ENCODE measurements at regions not wholly inside any gene's neighbourhood (a gene's known extent, or its start where the extent isn't known, plus 50 kb on each side); places are given as distances from the start of the nearest gene placed in this dataset.

DNA sequence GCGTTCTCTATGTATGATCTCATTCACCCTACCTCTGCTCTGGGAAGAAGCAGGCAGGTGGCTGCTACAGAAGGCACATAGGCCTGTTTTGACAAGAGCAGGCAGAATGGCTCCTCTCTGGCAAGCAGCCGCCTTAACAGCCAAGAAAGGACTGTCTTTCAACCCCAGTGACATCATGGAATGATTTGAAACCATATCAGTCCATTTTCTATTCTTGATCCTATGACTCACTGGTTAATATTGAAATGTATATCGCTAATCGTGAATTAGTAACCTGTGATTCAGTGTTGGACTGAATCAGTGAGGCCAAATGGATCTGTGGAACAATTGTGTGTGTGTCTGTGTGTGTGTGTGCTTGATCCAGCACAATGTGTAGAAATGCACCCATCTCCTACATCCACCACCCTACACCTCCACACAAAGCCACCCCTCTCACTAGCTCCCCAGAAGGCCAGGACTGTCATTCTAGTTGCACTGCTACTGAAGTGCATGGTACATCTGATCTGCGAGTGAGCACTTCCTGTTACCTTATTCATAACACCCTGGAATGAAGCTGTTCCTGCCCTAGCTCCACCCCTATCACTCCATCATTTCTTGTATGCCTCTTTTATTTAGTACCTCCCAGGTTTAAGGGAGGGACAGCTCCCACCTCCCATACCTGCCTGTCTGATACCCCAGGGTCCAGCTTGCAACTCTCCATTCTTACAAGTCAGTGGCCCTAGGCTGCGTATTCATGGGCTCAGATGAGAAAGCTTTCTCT lies 460.0 kb downstream of the FOXO1 start:
- no peak for DNase-seq (ENCODE audit: low read depth in 2 of 3, low spot score in 2 of 3)

DNA sequence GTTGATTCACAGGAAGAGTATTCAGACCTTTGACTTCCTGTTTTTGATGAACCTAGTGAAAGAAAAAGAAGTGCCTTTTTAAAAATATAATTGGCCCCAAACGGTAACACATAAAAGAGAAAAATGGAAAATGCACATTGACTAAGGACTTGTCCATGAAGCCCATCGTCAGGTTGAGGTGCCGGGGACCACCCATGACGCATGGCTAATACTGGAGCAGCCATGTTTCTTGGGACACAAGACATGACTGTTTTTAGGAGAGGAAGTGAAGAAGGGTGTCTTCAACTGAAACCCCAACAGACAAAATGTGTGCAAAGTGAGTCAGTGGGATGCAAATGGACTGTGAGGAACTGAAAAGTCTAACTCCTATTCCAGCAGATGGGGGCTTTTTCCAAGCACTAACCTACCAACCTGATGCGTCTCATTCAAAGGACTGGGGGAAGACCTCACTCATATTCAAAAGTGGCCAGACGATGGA lies 459.4 kb downstream of the FOXO1 start:
- DNase-seq (ENCODE audit: low read depth in 2 of 3, low spot score in 2 of 3) = no peak

DNA sequence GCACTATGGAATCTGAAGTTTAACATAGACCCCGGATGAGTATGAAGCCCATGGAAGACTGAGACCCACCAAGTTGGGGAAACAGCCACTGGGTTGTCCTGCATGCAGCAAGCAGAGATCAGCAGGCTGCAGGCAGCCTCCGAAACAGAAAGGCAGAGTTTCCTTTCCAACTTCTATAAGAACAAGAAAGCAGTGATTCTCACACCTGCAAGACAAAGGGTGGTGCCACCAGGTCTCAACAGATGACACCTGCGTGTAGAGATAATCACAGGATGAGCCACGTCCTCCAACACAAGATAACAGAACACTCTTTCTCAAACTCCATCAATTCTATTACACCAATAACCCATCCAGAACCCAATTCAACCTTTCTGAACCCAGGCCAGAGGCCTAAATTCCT lies 457.9 kb downstream of the FOXO1 start:
- no peak for DNase-seq (ENCODE audit: low read depth in 2 of 3, low spot score in 2 of 3)

DNA sequence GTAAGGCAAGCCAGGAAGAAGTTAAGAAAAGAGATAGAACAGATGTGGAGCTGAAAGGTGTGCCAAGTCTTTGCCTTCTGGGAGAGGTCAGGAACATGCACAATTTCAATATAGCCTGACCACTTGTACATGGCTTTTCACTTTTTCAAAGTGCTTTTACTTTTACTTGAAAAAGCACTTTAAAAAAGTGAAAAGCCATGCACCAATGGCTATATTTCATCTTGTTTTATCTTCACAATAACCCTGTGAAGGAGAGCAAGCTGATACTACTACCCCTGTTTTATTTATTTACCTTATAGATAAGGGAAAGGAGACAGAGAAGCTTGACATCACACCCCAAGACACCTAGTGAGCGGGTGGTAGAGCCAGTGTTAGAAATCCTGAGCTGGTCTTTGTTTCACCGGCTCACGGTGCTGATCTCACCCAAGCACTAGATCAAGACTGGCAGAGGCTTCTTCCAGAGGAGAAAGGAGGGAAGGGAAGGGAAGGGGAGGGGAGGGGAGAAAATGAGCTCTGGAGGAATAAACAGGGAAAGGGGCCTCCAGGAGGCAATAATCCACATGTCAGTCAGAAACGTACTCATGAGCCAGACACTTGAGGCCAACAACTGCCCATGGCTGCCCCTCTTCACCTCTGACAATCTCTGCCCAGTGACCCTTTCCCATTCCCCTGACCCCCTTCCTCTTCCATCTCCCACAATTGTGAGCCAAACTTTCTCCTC lies 455.4 kb downstream of the FOXO1 start:
- no peak for DNase-seq (ENCODE audit: low read depth in 2 of 3, low spot score in 2 of 3)

DNA sequence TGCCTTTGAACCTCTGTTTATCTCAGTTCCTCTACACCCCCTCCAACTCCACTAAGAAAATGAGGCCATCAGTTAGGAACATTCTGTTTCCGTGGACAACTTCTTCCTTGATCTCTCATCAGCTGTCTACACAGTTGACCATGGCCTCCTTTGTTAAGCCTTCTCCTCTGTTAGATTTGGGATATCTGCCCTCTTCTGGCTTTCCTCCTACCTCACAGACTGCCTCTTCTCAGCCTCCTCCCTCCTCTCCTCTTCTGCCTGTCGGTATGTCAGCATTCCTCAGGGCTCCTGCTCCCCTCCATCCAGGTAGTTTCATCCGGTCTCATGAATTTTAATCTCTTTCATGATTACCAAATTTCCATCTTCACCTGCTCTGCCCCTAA lies 454.9 kb downstream of the FOXO1 start:
- DNase-seq (ENCODE audit: low read depth in 2 of 3, low spot score in 2 of 3) = no peak

DNA sequence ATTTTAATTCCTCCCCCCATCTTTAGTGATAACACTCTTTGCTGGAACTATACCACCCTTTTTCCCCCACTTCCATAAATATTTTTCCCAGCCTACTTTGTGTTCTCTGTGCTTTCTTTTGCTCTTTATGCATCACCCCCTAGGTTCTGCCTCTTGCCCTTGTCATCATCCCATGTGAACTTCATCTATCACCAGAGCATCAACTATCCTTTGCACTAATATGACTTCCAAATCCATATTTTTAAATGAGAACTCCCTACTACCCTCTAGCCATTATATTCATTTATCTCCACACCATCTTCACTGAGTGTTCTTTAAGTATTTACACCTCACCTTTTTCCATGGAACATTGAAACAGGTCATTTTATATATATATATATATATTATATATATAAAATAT lies 452.7 kb downstream of the FOXO1 start:
- DNase-seq (ENCODE audit: low read depth in 2 of 3, low spot score in 2 of 3) = no peak

DNA sequence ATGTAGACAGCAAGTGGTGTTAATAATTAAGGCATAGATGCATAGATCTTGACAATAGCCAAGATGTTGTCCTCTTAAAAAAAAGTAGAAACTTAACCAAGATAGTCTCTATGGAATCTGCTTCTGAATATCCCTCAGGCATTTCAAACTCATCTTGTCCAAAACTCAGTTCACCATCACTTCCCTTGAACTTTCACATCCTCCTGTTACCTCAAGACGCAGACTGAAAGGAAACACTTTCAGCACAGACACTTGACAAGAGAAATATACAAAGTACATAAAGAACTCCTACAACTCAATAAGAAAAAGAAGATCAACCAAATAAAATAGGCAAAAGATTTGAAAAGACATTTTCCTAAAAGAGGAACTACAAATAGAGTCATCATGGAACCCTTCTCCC lies 451.1 kb downstream of the FOXO1 start:
- DNase-seq (ENCODE audit: low read depth in 2 of 3, low spot score in 2 of 3) = no peak

DNA sequence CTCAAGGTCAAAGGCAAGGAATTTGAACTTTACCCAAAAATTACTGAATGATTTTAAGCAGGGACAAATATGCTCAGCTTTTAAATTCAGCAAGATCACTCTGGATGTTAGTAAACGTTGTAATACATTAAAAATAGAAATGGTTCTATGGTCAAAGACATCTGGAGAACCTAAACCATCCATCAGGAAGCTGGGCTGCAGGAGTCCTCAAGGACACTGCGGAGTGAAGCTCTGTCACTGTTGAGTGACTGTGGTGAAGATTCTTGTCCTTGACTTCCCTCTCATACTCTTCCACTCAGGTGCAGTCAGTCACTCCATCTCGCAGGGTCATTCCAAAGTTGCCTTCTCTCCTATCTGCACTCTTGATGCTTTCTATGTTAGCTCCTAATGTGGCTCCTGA lies 450.7 kb downstream of the FOXO1 start:
- DNase-seq (ENCODE audit: low read depth in 2 of 3, low spot score in 2 of 3) = no peak

DNA sequence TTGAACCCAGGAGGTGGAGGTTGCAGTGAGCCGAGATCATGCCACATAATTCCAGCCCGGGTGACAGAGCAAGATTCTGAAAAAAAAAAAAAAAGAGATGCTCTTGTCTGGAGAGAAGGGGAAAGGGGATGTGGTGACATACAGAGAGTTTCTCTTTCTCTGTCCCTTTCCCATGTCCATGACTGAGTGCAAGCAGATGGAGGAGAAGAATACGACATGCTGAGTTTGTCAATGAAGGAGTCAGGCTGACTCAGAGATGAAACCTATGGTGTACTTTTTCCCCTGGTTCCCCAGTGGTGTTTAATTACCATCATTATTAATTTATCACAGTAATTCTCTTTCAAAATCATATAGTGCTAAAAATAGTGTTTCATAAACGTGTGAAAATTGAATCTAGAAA lies 448.8 kb downstream of the FOXO1 start:
- no peak for DNase-seq (ENCODE audit: low read depth in 2 of 3, low spot score in 2 of 3)

DNA sequence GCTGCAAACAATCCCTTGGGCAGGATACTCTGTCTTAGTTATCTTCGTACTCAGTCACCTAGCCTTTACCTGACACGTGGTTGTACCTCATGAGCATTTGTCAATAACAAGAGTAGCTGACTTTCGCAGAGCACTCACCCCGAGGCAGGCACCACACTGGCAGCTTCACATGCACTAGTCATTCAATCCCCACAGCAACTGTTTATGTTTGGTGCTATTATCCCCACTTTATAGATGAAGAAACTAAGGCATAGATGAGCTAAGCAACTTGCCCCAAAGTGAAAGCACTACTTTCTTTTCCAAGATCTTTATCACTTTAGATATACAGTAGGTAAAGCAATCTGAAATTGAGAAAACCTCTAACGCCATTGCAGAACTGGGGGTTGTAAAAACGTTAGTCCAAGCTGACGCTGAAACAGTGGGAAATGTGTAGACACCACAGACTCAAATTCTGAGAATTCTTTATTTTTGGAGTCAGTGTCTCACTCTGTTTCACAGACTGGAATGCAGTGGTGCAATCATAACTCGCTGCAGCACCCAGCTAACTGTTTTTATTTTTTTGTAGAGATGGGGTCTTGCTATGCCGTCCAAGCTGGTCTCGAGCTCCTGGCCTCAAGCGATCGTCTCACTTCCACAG lies 446.0 kb downstream of the FOXO1 start:
- no peak for DNase-seq (ENCODE audit: low read depth in 2 of 3, low spot score in 2 of 3)

DNA sequence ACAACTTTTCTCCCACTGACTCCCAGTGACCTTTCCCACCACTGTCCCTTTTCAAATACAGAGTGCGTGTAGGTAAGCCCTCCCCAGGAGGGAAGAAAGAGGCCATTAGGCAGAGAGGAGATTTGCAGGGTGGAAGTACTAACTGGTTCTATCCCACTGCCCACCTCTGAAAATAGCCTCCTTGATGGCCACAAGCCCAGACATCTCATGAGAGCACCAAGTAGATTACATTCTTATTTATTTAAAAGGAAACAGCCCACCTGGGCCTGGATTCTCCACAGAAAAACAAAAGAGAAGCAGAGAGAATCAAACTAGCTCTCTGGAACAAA lies 445.3 kb downstream of the FOXO1 start:
- no peak for DNase-seq (ENCODE audit: low read depth in 2 of 3, low spot score in 2 of 3)

DNA sequence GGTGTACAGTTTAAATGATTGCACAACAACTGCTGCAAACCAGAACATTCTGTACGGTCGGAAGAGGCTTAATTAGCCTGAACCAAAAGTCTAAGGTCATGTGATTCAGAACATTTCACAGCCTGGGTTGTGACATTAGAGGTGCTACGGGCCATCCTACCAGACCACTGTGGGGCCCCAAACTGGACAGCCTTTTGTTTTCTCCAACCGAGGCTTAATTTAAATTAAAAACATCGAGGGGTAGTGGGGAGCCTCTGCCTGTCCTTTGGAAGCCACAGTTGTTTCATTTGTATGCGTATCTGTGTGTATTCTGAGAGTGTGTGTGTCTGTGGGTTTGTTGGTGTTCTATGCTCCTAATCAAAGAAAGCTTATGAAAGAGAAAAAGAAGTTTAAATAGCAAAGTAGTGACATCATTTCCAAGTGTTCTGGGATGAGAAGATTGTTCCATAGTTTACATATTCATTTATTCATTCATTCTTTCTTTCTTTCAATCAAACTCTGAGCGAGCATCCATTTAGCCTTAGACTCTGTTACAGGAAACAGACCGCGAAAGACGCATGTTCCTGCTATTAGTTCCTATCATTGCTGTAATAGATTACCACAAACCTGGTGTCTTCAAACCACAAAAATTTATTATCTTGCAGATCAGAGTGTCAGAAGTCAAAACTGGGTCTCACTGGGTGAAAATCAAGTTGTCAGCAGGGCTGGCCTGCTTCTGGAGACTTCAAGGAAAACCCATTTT lies 444.8 kb downstream of the FOXO1 start:
- DNase-seq (ENCODE audit: low read depth in 2 of 3, low spot score in 2 of 3) = no peak

DNA sequence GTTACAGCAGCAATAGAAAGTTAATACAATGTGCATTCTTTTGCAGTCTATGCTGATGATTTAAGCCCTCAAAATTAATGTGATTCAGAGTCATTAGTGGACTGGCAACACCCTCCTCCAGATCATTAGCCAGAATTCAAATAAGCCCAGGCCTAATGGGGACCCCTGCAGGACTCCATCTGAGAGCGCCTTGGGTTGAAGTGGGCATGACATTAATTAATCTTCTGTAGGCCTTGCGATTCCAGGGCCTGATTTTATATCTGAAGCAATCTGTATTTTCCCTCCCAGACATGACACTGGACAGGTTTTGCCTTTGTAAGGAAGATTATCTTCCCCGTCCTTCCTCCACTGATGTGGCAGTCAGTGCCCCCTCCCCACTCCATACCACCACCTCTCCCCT lies 442.9 kb downstream of the FOXO1 start:
- no peak for DNase-seq (ENCODE audit: low read depth in 2 of 3, low spot score in 2 of 3)

DNA sequence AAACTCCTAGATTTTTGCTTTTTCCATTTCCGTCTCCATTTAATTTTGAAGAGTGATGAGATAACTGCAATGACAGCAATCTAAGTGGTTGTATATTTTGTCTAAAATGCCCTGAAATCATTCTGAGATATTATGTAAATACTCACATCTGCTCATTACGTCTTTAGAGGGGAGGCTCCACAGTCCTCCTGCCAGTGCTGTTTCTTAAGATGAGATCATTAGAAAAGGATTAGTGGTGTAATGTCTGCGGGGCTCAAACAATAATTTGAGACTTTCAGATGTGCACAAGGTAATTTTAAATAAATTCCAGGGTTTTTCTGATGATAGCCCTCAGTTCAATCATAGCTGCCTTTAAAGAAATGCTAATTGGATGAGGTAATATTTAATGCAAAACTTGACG lies 437.9 kb downstream of the FOXO1 start:
- DNase-seq (ENCODE audit: low read depth in 2 of 3, low spot score in 2 of 3) = no peak

DNA sequence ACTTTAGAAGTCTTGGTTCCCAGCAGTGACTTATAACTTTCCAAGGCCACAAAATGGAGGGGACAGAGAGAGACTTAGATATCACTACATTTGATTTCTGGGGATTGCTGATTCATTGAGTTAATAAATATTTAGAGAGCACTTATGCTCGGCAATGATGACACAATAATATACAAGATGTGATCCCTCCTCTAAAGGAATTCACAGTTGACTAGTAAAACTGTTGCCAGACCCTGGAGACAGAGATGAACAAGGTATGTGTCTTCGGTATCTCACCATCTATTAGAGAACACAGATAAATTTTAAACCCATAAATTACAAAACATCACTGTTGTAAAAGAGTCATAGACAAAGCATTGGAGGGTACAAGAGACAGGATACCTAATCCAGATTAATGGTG lies 437.5 kb downstream of the FOXO1 start:
- DNase-seq (ENCODE audit: low read depth in 2 of 3, low spot score in 2 of 3) = no peak

DNA sequence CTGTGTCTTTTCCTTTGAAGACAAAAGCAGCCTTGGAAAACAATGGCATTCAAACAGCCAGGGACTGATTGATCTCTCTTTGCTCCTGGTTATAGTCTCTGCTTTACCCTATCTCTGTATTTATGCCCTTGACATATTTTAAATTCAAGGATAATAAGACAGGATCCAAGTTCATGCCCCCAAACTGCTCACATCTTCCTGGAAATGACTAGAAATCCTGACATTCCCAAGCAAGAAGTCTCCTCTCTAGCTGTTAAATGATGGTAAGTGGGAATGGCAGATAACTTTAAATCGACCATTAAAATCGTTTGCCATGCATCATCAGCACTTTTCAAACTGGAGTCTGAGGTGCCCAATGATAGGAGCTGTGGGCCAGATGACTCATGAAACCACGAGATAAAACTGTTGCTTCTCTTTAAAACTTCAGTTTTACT lies 435.6 kb downstream of the FOXO1 start:
- no peak for DNase-seq (ENCODE audit: low read depth in 2 of 3, low spot score in 2 of 3)

DNA sequence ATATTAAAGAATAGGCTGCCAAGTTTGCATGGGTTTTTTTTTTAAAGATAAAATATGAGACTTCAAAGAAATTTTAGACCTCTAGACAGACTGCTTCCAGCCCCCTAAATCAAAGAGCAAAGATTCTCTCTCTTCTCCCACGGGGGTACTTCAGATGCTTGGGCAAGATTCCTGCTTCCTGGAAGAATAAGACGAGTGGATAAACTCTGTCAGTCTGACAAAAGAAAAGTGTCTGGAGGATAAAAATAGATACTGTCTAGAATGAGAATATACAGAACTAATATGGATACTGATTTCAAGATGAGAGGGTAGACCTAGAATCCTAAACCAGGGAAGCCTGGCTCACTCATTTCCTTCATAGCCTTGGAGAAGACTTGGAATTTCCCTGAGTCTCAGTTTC lies 435.1 kb downstream of the FOXO1 start:
- no peak for DNase-seq (ENCODE audit: low read depth in 2 of 3, low spot score in 2 of 3)

DNA sequence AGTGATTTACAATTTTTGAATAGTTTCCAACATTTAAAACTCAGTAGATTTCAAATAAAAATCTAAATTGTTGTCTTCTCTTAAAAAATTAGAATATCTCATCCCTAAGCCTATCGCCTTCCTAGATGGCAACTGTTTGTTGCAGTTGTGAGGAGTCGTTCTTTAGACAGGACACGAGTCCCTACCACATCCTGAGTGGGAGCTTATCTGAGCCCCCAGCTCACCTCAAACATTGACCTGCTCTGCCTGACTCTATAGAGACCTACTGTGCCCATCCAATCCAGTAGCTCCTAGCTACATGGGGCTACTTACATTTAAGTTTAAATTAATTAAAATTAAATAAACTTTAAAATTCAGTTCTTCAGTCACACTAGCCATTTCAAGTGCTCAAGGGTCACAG lies 434.7 kb downstream of the FOXO1 start:
- DNase-seq (ENCODE audit: low read depth in 2 of 3, low spot score in 2 of 3) = no peak

DNA sequence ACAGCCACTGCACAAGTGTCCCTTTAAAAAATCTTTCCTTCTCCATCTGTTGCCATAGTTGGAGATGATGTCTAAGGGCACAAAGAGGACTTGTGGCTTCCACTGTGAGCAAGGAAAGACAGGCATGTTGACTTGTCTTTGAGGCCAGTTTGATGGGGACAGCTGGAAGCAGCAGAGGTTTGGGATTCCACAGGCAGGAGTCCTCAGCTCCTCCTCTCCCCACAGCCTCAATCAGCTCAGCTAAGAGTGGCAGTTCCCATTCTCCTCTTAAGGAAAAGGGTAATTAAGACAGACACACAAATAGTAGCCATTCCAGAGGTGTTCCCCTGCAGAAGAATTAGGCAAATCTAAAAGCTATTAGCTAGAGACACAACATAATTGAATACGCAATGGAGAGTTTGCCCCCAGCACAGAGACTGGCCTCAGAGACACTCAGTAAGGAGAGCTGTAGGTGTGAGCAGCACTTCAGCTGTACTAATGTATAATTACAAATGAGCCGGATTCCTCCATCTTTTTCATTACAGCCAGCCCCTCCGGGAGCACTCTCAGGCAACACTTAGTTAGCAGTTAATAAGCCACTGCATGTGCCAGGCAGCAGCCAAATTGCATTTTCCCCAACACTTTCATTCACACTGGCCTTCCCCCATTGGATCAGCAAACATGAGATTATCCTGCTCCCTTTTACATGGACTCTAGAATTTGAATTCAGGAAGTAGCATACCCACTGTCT lies 434.0 kb downstream of the FOXO1 start:
- no peak for DNase-seq (ENCODE audit: low read depth in 2 of 3, low spot score in 2 of 3)

DNA sequence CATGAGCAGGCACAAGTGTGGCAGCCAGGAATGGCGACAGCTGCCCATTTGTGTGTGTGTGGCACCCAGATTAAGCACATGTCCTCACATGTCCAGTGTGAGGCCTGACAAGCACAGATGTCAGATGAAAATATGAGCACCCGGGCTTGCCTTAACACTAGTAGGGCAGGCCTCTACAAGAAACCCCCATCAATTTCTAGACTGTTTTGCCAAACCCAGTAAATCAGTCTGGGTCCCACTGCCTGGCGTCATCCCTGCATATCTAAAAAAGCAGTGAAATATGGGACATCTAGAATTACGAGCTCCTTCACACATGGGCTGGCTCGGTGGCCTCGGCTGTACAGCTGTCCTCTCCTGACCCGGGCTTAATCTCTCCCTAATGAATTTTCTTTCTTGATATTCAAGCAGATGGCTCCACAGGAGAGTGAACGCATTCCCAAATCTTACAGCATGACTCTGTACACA lies 432.7 kb downstream of the FOXO1 start:
- DNase-seq (ENCODE audit: low read depth in 2 of 3, low spot score in 2 of 3) = no peak
